Gastroesophageal sphincter (tissue), 4 donors: ENCODE measurements at regions not wholly inside any gene's neighbourhood (a gene's known extent, or its start where the extent isn't known, plus 50 kb on each side); places are given as distances from the start of the nearest gene placed in this dataset.

Experiments
- ATAC-seq: fragments of 150-250 bp; one replicate; pipeline ENCODE4 v1.9.1; 2016; ENCODE audit warnings: mild to moderate bottlenecking, moderate library complexity
- H3K27ac ChIP-seq, 4 donors: fragments of 200-600 bp; sonication (generic) in 3 of 4; 1 replicate in 3 of 4; 2 replicates in 1 of 4; pipeline ENCODE4 v1.5.1; 2016 to 2019
- H3K27me3 ChIP-seq: fragments of 200-600 bp; sonication (generic); one replicate; pipeline ENCODE4 v1.5.1; 2019
- H3K36me3 ChIP-seq, 2 donors: fragments of 200-600 bp; sonication (generic); one replicate each; pipeline ENCODE4 v1.5.1; 2019; ENCODE audit warnings: control low read depth in 1 of 2
- H3K4me1 ChIP-seq, 3 donors: fragments of 200-600 bp; sonication (generic); 1 replicate in 2 of 3; 2 replicates in 1 of 3; pipeline ENCODE4 v1.5.1; 2016 to 2019; ENCODE audit warnings: control low read depth in 2 of 3
- H3K4me3 ChIP-seq, 2 donors: fragments of 200-600 bp; sonication (generic); one replicate each; pipeline ENCODE4 v1.5.1; 2019; ENCODE audit warnings: mild to moderate bottlenecking in 1 of 2, moderate library complexity in 1 of 2
- H3K9me3 ChIP-seq, 3 donors: fragments of 200-600 bp; sonication (generic); one replicate each; pipeline ENCODE4 v1.5.1; 2017 to 2019; ENCODE audit warnings: control low read depth in 2 of 3
- CTCF ChIP-seq, 4 experiments: fragments of 200-600 bp in 2 of 4; fragments of 450-650 bp in 2 of 4; sonication (generic) in 1 of 4; IDR thresholded peaks; one replicate each; pipeline ENCODE4 v1.5.1; 2017 to 2019; ENCODE audit warnings: antibody characterized with exemption in 4 of 4, mild to moderate bottlenecking in 2 of 4, moderate library complexity in 2 of 4
- EP300 ChIP-seq: sonication (generic); formaldehyde crosslinking; IDR thresholded peaks from one replicate; pipeline ENCODE4 v1.6.1; 2017; ENCODE audit warnings: antibody characterized with exemption, mild to moderate bottlenecking
- POLR2A ChIP-seq, 2 donors: fragments of 450-650 bp; IDR thresholded peaks; one replicate each; pipeline ENCODE4 v1.6.1; 2017; ENCODE audit warnings: antibody characterized with exemption in 2 of 2, mild to moderate bottlenecking in 2 of 2, moderate library complexity in 1 of 2
- POLR2AphosphoS5 ChIP-seq: sonication (generic); formaldehyde crosslinking; IDR thresholded peaks from one replicate; pipeline ENCODE4 v1.6.1; 2017; ENCODE audit warnings: antibody characterized with exemption
- WGBS, 2 donors: methylation state at CpG; one replicate each; pipeline ENCODE4 v1.1.5; 2018; ENCODE audit warnings: low coverage in 1 of 2; 5-methylcytosine and 5-hydroxymethylcytosine counted together

DNA sequence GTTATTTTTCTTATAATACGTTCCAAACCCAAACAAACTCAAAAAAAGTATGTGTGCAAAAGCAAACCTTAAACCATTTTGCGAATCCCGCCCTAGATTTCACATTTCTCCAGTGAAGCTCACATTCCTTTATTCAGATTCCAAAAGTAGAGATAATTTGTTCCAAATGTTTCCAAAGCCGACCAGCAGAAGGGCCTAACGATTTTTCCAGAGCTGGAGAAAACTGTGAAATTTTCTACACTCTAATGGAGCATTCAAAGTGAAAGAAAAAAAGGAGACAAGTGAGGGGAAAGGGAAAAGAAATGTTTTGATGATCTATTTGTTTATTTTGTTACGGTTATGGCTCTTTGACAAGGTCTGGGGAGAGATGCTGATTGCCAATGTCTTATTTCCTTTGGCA lies 286.5 kb upstream of the SLC14A2 start:
- Histone ChIP-seq H3K27me3 (no peaks in the 10 kb centered on the region), H3K36me3 (no peaks in the 10 kb centered on the region), H3K4me3 (no peak overlapping the region), H3K9me3 (no peaks in the 10 kb centered on the region), H3K4me1 (peaks cover 0 to 13% (median 0%) of the 10 kb centered on the region in 3 donors), H3K27ac (peak overlapping the region in 3 of 4 donors; percentile 21 to 36 (median 23))
- WGBS, 2 donors, result 43 to 70% methylated on average over 6 of the region's 6 CpGs
- TF ChIP-seq EP300, result no peak
- no peak for TF ChIP-seq POLR2A (IDR thresholded peaks at IDR 0.05)
- no peak for TF ChIP-seq CTCF (IDR thresholded peaks at IDR 0.05)
- no peak for TF ChIP-seq POLR2AphosphoS5
- ATAC-seq, result no peak

GRCh38 chr18:45329316-45329715 lies 286.0 kb upstream of the SLC14A2 start:
- H3K27ac ChIP-seq, result peak overlapping the region in 3 of 4 donors; percentile 21 to 36 (median 23)
- no peak overlapping the region for H3K4me3 ChIP-seq
- H3K4me1 ChIP-seq, result peaks cover 0 to 8% (median 0%) of the 10 kb centered on the region in 3 donors
- H3K36me3 ChIP-seq, result no peaks in the 10 kb centered on the region
- no peaks in the 10 kb centered on the region for H3K27me3 ChIP-seq
- no peaks in the 10 kb centered on the region for H3K9me3 ChIP-seq
- no peak for TF ChIP-seq POLR2AphosphoS5
- TF ChIP-seq EP300, result no peak
- no peak for TF ChIP-seq POLR2A (IDR thresholded peaks at IDR 0.05)
- TF ChIP-seq CTCF (IDR thresholded peaks at IDR 0.05), result no peak
- ATAC-seq, result no peak

DNA sequence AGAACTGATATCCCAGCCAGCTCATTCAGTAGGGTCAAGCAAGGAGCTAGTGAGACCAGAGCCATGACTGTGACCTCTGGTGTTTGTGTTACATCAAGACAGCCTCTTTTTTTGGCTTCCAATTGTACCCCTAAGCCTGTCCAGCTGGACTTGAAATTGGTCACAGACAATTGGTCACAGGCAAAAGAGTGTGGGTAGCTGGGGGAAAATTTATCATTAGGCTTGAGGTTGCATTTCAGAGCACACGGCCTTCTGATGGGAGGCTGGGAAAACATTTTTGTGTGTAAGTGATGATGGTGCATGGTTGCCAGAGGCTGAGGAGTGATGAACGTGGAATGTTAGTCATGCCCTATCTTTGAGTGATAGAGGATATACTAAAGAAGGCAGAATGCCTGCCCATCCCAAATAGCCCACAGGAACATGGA lies 285.1 kb upstream of the SLC14A2 start:
- 66 to 84% methylated on average over 2 of the region's 2 CpGs for WGBS, 2 donors
- no peak overlapping the region for H3K4me3 ChIP-seq
- H3K27ac ChIP-seq, result no peak overlapping the region
- no peaks in the 10 kb centered on the region for H3K9me3 ChIP-seq
- no peaks in the 10 kb centered on the region for H3K27me3 ChIP-seq
- TF ChIP-seq POLR2AphosphoS5 (peak; percentile 25), CTCF (IDR thresholded peaks at IDR 0.05) (no peak)
- peak; percentile 60 for ATAC-seq
- peaks cover 0 to 8% (median 0%) of the 10 kb centered on the region in 3 donors for H3K4me1 ChIP-seq
- H3K36me3 ChIP-seq, result no peaks in the 10 kb centered on the region

- Histone ChIP-seq H3K4me1 (peaks cover 0 to 8% (median 0%) of the 10 kb centered on the region in 3 donors), H3K27ac (no peak overlapping the region), H3K9me3 (no peaks in the 10 kb centered on the region), H3K27me3 (no peaks in the 10 kb centered on the region), H3K4me3 (no peak overlapping the region), H3K36me3 (no peaks in the 10 kb centered on the region)
- TF ChIP-seq CTCF (IDR thresholded peaks at IDR 0.05) (no peak), EP300 (no peak), POLR2AphosphoS5 (no peak), POLR2A (IDR thresholded peaks at IDR 0.05) (no peak)
- WGBS, 2 donors, result 60 to 75% methylated on average over 1 of the region's 1 CpG
- ATAC-seq, result no peak
These were observed 282.4 kb upstream of the SLC14A2 start for GRCh38 chr18:45332871-45333270.

- peaks cover 0 to 8% (median 0%) of the 10 kb centered on the region in 3 donors for H3K4me1 ChIP-seq
- H3K27ac ChIP-seq, result no peak overlapping the region
- H3K9me3 ChIP-seq, result no peaks in the 10 kb centered on the region
- no peak overlapping the region for H3K4me3 ChIP-seq
- no peaks in the 10 kb centered on the region for H3K36me3 ChIP-seq
- H3K27me3 ChIP-seq, result no peaks in the 10 kb centered on the region
- no peak for TF ChIP-seq POLR2A (IDR thresholded peaks at IDR 0.05)
- no peak for TF ChIP-seq EP300
- TF ChIP-seq POLR2AphosphoS5, result no peak
- no peak for TF ChIP-seq CTCF (IDR thresholded peaks at IDR 0.05)
- 82 to 100% methylated on average over 1 of the region's 1 CpG for WGBS, 2 donors
- ATAC-seq, result no peak
These were observed 281.1 kb upstream of the SLC14A2 start for GRCh38 chr18:45334191-45334590.
